Uterus (tissue), 2 donors: ENCODE measurements at regions not wholly inside any gene's neighbourhood (a gene's known extent, or its start where the extent isn't known, plus 50 kb on each side); places are given as distances from the start of the nearest gene placed in this dataset.

Source experiments
- POLR2A ChIP-seq, 2 donors: fragments of 450-650 bp; IDR thresholded peaks; one replicate each; pipeline ENCODE4 v1.6.1; 2016; ENCODE audit warnings: antibody characterized with exemption in 2 of 2, mild to moderate bottlenecking in 1 of 2, moderate library complexity in 1 of 2
- TF ChIP-seq, protein P1 (sequence below), 4 experiments: fragments of 200-600 bp in 2 of 4; fragments of 450-650 bp in 2 of 4; sonication (generic) in 2 of 4; IDR thresholded peaks; one replicate each; pipeline ENCODE4 v1.5.1; 2016 to 2019; ENCODE audit warnings: antibody characterized with exemption in 4 of 4, mild to moderate bottlenecking in 2 of 4, moderate library complexity in 1 of 4

GRCh38 chr3:18787441-18787840 lies 360.9 kb upstream of the KCNH8 start:
- no peak for TF ChIP-seq POLR2A (IDR thresholded peaks at IDR 0.05)
- TF ChIP-seq, protein P1, sequence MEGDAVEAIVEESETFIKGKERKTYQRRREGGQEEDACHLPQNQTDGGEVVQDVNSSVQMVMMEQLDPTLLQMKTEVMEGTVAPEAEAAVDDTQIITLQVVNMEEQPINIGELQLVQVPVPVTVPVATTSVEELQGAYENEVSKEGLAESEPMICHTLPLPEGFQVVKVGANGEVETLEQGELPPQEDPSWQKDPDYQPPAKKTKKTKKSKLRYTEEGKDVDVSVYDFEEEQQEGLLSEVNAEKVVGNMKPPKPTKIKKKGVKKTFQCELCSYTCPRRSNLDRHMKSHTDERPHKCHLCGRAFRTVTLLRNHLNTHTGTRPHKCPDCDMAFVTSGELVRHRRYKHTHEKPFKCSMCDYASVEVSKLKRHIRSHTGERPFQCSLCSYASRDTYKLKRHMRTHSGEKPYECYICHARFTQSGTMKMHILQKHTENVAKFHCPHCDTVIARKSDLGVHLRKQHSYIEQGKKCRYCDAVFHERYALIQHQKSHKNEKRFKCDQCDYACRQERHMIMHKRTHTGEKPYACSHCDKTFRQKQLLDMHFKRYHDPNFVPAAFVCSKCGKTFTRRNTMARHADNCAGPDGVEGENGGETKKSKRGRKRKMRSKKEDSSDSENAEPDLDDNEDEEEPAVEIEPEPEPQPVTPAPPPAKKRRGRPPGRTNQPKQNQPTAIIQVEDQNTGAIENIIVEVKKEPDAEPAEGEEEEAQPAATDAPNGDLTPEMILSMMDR (IDR thresholded peaks at IDR 0.05): no peak
